ENCODE measurements at regions not wholly inside any gene's neighbourhood (a gene's known extent, or its start where the extent isn't known, plus 50 kb on each side); places are given as distances from the start of the nearest gene placed in this dataset.

- DNase-seq = no peak
These were observed 316.6 kb upstream of the BOD1L1 start for GRCh38 chr4:13944095-13944511.

- DNase-seq = no peak
These were observed 320.4 kb upstream of the BOD1L1 start for GRCh38 chr4:13947921-13948320.

GRCh38 chr4:13950491-13950890, 323.0 kb upstream of the BOD1L1 start:
- DNase-seq = no peak

- DNase-seq = no peak
These were observed 325.6 kb upstream of the BOD1L1 start for GRCh38 chr4:13953083-13953482.

- DNase-seq = no peak
These were observed 328.0 kb upstream of the BOD1L1 start for GRCh38 chr4:13955551-13955950.

- no peak for DNase-seq
These were observed 329.4 kb upstream of the BOD1L1 start for GRCh38 chr4:13956947-13957346.

GRCh38 chr4:13957871-13958270, 330.3 kb upstream of the BOD1L1 start:
- no peak for DNase-seq

- no peak for DNase-seq
These were observed 336.1 kb upstream of the BOD1L1 start for GRCh38 chr4:13963601-13964000.

GRCh38 chr4:13966231-13967195, 339.0 kb upstream of the BOD1L1 start:
- DNase-seq = no peak

- no peak for DNase-seq
These were observed 341.2 kb upstream of the BOD1L1 start for GRCh38 chr4:13968723-13969122.

- no peak for DNase-seq
These were observed 342.8 kb upstream of the BOD1L1 start for GRCh38 chr4:13970349-13970748.

- DNase-seq = no peak
These were observed 350.2 kb upstream of the BOD1L1 start for GRCh38 chr4:13977746-13978145.

GRCh38 chr4:13980317-13981310, 353.1 kb upstream of the BOD1L1 start:
- DNase-seq = no peak

- no peak for DNase-seq
These were observed 354.0 kb upstream of the BOD1L1 start for GRCh38 chr4:13981499-13981898.

- no peak for DNase-seq
These were observed 354.5 kb upstream of the BOD1L1 start for GRCh38 chr4:13982010-13982409.

- no peak for DNase-seq
These were observed 355.8 kb upstream of the BOD1L1 start for GRCh38 chr4:13983189-13983790.

- no peak for DNase-seq
These were observed 357.7 kb upstream of the BOD1L1 start for GRCh38 chr4:13984991-13985800.

- no peak for DNase-seq
These were observed 358.3 kb upstream of the BOD1L1 start for GRCh38 chr4:13985837-13986236.

- DNase-seq = no peak
These were observed 359.0 kb upstream of the BOD1L1 start for GRCh38 chr4:13986548-13986947.

- no peak for DNase-seq
These were observed 361.1 kb upstream of the BOD1L1 start for GRCh38 chr4:13988353-13989305.

- no peak for DNase-seq
These were observed 362.0 kb upstream of the BOD1L1 start for GRCh38 chr4:13989501-13989900.

Data from NCI-H1417 (cell line).